Glutamatergic neuron (in vitro differentiated cells): ENCODE measurements at regions not wholly inside any gene's neighbourhood (a gene's known extent, or its start where the extent isn't known, plus 50 kb on each side); places are given as distances from the start of the nearest gene placed in this dataset.

Experiments
- DNase-seq: peaks from one replicate; pipeline ENCODE4 v3.0.0; 2022
- H3K27ac Mint-ChIP-seq: one replicate; pipeline ENCODE4 v1.8.0; 2020; ENCODE audit warnings: mild to moderate bottlenecking, mixed read lengths, inconsistent platforms; ENCODE audit not compliant: unreplicated experiment
- H3K27me3 Mint-ChIP-seq: one replicate; pipeline ENCODE4 v1.8.0; 2020; ENCODE audit warnings: mild to moderate bottlenecking, moderate library complexity, mixed read lengths, inconsistent platforms; ENCODE audit not compliant: unreplicated experiment
- H3K36me3 Mint-ChIP-seq: one replicate; pipeline ENCODE4 v1.8.0; 2020; ENCODE audit warnings: mild to moderate bottlenecking, mixed read lengths, inconsistent platforms; ENCODE audit not compliant: unreplicated experiment
- H3K4me1 Mint-ChIP-seq: one replicate; pipeline ENCODE4 v1.8.0; 2020; ENCODE audit warnings: mild to moderate bottlenecking, low read depth, mixed read lengths, inconsistent platforms; ENCODE audit not compliant: unreplicated experiment
- H3K4me3 Mint-ChIP-seq: one replicate; pipeline ENCODE4 v1.8.0; 2020; ENCODE audit warnings: mild to moderate bottlenecking, mixed read lengths, inconsistent platforms; ENCODE audit not compliant: unreplicated experiment
- H3K9me3 Mint-ChIP-seq: one replicate; pipeline ENCODE4 v1.8.0; 2020; ENCODE audit warnings: mild to moderate bottlenecking, moderate library complexity, mixed read lengths, inconsistent platforms; ENCODE audit not compliant: unreplicated experiment
- TF ChIP-seq, protein P1 (sequence below): fragments of 200-600 bp; sonication (generic); IDR thresholded peaks from one replicate; pipeline ENCODE4 v1.5.0; 2021; ENCODE audit not compliant: partially characterized antibody, unreplicated experiment

GRCh38 chr10:33749067-33749735, 414.7 kb upstream of the NRP1 start:
- Mint-ChIP-seq H3K27ac (no peak overlapping the region), H3K4me1 (peaks cover 6% of the 10 kb centered on the region), H3K9me3 (no peaks in the 10 kb centered on the region), H3K27me3 (no peaks in the 10 kb centered on the region), H3K4me3 (no peak overlapping the region), H3K36me3 (no peaks in the 10 kb centered on the region)
- no peak for DNase-seq
- TF ChIP-seq, protein P1, sequence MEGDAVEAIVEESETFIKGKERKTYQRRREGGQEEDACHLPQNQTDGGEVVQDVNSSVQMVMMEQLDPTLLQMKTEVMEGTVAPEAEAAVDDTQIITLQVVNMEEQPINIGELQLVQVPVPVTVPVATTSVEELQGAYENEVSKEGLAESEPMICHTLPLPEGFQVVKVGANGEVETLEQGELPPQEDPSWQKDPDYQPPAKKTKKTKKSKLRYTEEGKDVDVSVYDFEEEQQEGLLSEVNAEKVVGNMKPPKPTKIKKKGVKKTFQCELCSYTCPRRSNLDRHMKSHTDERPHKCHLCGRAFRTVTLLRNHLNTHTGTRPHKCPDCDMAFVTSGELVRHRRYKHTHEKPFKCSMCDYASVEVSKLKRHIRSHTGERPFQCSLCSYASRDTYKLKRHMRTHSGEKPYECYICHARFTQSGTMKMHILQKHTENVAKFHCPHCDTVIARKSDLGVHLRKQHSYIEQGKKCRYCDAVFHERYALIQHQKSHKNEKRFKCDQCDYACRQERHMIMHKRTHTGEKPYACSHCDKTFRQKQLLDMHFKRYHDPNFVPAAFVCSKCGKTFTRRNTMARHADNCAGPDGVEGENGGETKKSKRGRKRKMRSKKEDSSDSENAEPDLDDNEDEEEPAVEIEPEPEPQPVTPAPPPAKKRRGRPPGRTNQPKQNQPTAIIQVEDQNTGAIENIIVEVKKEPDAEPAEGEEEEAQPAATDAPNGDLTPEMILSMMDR = no peak

- TF ChIP-seq, protein P1 = no peak
- DNase-seq = no peak
- no peaks in the 10 kb centered on the region for H3K9me3 Mint-ChIP-seq
- H3K4me3 Mint-ChIP-seq = peak overlapping the region; percentile 18
- H3K36me3 Mint-ChIP-seq = no peaks in the 10 kb centered on the region
- peaks cover 6% of the 10 kb centered on the region for H3K4me1 Mint-ChIP-seq
- H3K27ac Mint-ChIP-seq = no peak overlapping the region
- H3K27me3 Mint-ChIP-seq = no peaks in the 10 kb centered on the region
Measured at GRCh38 chr10:33746836-33747268, 412.4 kb upstream of the NRP1 start.

DNA sequence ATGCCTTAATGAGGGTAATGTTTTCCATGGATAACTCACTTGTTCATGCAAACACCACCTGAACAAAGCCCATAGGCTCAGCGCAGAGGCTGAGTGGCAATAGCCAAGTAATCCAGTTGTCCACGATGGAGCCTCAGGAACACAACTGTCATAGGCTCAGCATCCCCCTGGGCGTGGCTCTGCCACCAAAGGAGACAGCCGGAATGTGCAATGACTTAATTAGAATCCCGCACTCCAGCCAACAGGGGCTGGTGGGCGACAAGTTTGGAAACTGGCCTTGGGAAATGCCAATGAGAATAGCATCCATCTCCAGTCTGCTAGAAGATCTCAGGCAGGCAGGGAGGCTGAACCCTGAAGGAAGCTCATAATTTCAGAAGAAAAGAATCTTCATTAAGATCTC, 411.7 kb upstream of the NRP1 start:
- no peak overlapping the region for H3K4me3 Mint-ChIP-seq
- no peak for DNase-seq
- H3K27me3 Mint-ChIP-seq = no peaks in the 10 kb centered on the region
- H3K27ac Mint-ChIP-seq = no peak overlapping the region
- no peaks in the 10 kb centered on the region for H3K36me3 Mint-ChIP-seq
- no peaks in the 10 kb centered on the region for H3K9me3 Mint-ChIP-seq
- peaks cover 6% of the 10 kb centered on the region for H3K4me1 Mint-ChIP-seq
- TF ChIP-seq, protein P1 = no peak

DNA sequence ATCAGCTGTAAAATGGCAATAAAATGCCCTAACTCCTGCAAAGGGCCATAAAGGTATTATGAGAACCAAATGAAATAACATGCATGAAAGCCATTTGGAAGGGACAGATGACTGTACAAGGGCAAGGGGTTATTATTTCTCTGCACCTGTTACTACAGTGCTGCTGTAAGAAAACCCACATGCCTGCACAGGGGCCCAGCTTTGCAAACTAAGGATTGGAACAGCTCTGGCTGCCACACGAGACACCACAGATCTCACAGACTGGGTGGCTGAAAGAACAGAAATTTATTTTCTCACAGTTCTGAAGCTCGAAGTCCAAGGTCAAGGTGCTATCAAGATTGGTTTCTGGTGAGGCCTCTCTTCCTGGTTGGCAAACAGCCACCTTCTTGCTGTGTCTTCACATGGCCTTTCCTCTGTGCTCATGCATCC, 409.0 kb upstream of the NRP1 start:
- no peaks in the 10 kb centered on the region for H3K27me3 Mint-ChIP-seq
- H3K36me3 Mint-ChIP-seq = no peaks in the 10 kb centered on the region
- peaks cover 4% of the 10 kb centered on the region for H3K4me1 Mint-ChIP-seq

GRCh38 chr10:33739031-33739430, 404.6 kb upstream of the NRP1 start:
- H3K4me1 Mint-ChIP-seq = no peaks in the 10 kb centered on the region
- no peak overlapping the region for H3K27ac Mint-ChIP-seq
- no peaks in the 10 kb centered on the region for H3K27me3 Mint-ChIP-seq
- no peak overlapping the region for H3K4me3 Mint-ChIP-seq
- DNase-seq = no peak
- TF ChIP-seq, protein P1 = no peak
- H3K36me3 Mint-ChIP-seq = no peaks in the 10 kb centered on the region
- peaks cover 2% of the 10 kb centered on the region for H3K9me3 Mint-ChIP-seq

More for the DNA sequence above, 409.0 kb upstream of the NRP1 start:
- no peaks in the 10 kb centered on the region for H3K9me3 Mint-ChIP-seq
- H3K27ac Mint-ChIP-seq = no peak overlapping the region
- no peak for DNase-seq
- TF ChIP-seq, protein P1 = no peak
- H3K4me3 Mint-ChIP-seq = no peak overlapping the region
